Endothelial cell of umbilical vein (primary cell): ENCODE measurements at regions not wholly inside any gene's neighbourhood (a gene's known extent, or its start where the extent isn't known, plus 50 kb on each side); places are given as distances from the start of the nearest gene placed in this dataset.

Experiments used
- BruUV-seq: library from RNA; stranded (reverse); fragments of 400-500 nt; replicated peaks from 2 replicates; lab custom pipeline; 2021; lab: Mats Ljungman, UMichigan
- CTCF ChIA-PET: fragments of 300-600, 350-600 bp; sonication (Branson Sonifier 250); formaldehyde crosslinking; loops from one replicate; lab custom pipeline; 2021; ENCODE audit warnings: antibody characterized with exemption, inconsistent platforms; lab: Charles Lee
- POLR2A ChIA-PET: fragments of 300-600, 350-600 bp; sonication (Branson Sonifier 250); formaldehyde crosslinking; loops from one replicate; lab custom pipeline; 2021; ENCODE audit warnings: antibody characterized with exemption, inconsistent platforms; lab: Charles Lee
- DNase-seq: peaks from one replicate; pipeline ENCODE4 v3.0.0-alpha.2; 2011; ENCODE audit warnings: low read depth, low spot score
- FAIRE-seq: peaks from 2 replicates; lab custom pipeline; 2011; peaks lifted over from hg19 to GRCh38; lab: Jason Lieb, UNC
- H2AFZ ChIP-seq: 2 replicates; pipeline ENCODE4 v1.6.0; 2012; ENCODE audit warnings: low read depth, low read length, control low read depth, inconsistent platforms
- H3K27ac ChIP-seq: 2 replicates; pipeline ENCODE4 v1.5.1; 2011; ENCODE audit warnings: low read depth, mild to moderate bottlenecking, control low read depth, low read length, moderate library complexity; ENCODE audit not compliant: insufficient read depth
- H3K27me3 ChIP-seq, 2 experiments: 2 replicates each; pipeline versions ENCODE4 v1.6.0 to v1.6.1; 2011; ENCODE audit warnings: low read length in 2 of 2, mixed read lengths in 1 of 2; ENCODE audit not compliant: control insufficient read depth in 2 of 2, insufficient read depth in 2 of 2
- H3K36me3 ChIP-seq, 2 experiments: 2 replicates in 1 of 2; 3 replicates in 1 of 2; pipeline ENCODE4 v1.5.1; 2011; ENCODE audit warnings: low read length in 2 of 2, mild to moderate bottlenecking in 1 of 2, moderate library complexity in 1 of 2; ENCODE audit not compliant: control insufficient read depth in 2 of 2, insufficient read depth in 2 of 2; ENCODE audit errors: extremely low read depth in 1 of 2
- H3K4me1 ChIP-seq: 3 replicates; pipeline ENCODE4 v1.5.1; 2011; ENCODE audit warnings: mild to moderate bottlenecking, low read length; ENCODE audit not compliant: control insufficient read depth, insufficient read depth; ENCODE audit errors: extremely low read depth
- H3K4me2 ChIP-seq: 2 replicates; pipeline ENCODE4 v1.6.1; 2011; ENCODE audit warnings: low read length, control low read depth, mixed read lengths; ENCODE audit not compliant: insufficient read depth
- H3K4me3 ChIP-seq, 3 experiments: fragments of 200-600 bp in 1 of 3; sonication (generic), shearing (Covaris generic) in 1 of 3; replicated peaks in 1 of 3; 2 replicates each; pipeline ENCODE4 v1.5.1; 2011 to 2016; ENCODE audit warnings: control low read depth in 3 of 3, low read length in 3 of 3, mild to moderate bottlenecking in 2 of 3, inconsistent platforms in 1 of 3, low read depth in 1 of 3, moderate library complexity in 1 of 3; ENCODE audit not compliant: insufficient read depth in 1 of 3
- H3K79me2 ChIP-seq: 2 replicates; pipeline ENCODE4 v1.6.0; 2012; ENCODE audit warnings: low read length, inconsistent platforms; ENCODE audit not compliant: control insufficient read depth, insufficient read depth
- H3K9ac ChIP-seq: replicated peaks from 2 replicates; pipeline ENCODE3; 2011; ENCODE audit warnings: low read length, control low read depth; ENCODE audit not compliant: insufficient read depth; ENCODE audit errors: extremely low read depth
- H3K9me1 ChIP-seq: replicated peaks from 3 replicates; pipeline ENCODE4 v1.6.0; 2011; ENCODE audit warnings: mild to moderate bottlenecking, low read length; ENCODE audit not compliant: control insufficient read depth, insufficient read depth; ENCODE audit errors: extremely low read depth
- H3K9me3 ChIP-seq: replicated peaks from 2 replicates; pipeline ENCODE4 v1.5.1; 2012; ENCODE audit warnings: low read length, inconsistent platforms; ENCODE audit not compliant: control insufficient read depth, insufficient read depth
- H4K20me1 ChIP-seq: replicated peaks from 2 replicates; pipeline ENCODE3; 2011; ENCODE audit warnings: mild to moderate bottlenecking, low read length; ENCODE audit not compliant: control insufficient read depth, insufficient read depth; ENCODE audit errors: extremely low read depth
- CTCF ChIP-seq, 2 donors: IDR thresholded peaks; 1 replicate in 1 of 2; 2 replicates in 1 of 2; pipeline ENCODE4 v1.5.1; 2011; ENCODE audit warnings: low read length in 2 of 2, mild to moderate bottlenecking in 2 of 2, moderate library complexity in 2 of 2, control low read depth in 1 of 2, inconsistent platforms in 1 of 2, low read depth in 1 of 2; ENCODE audit not compliant: insufficient read depth in 1 of 2; ENCODE audit errors: extremely low read depth in 1 of 2
- EZH2 ChIP-seq: IDR thresholded peaks from 2 replicates; pipeline ENCODE4 v1.6.1; 2012; ENCODE audit warnings: borderline replicate concordance, low read depth, mild to moderate bottlenecking, moderate library complexity, low read length, inconsistent platforms; ENCODE audit not compliant: severe bottlenecking
- GATA2 ChIP-seq: IDR thresholded peaks from 2 replicates; pipeline ENCODE4 v1.7.0; 2011; ENCODE audit warnings: low read depth, mild to moderate bottlenecking, moderate library complexity, mixed read lengths, low read length; ENCODE audit not compliant: insufficient read length, insufficient read depth
- JUN ChIP-seq: IDR thresholded peaks from 2 replicates; pipeline ENCODE4 v1.6.1; 2011; ENCODE audit warnings: borderline replicate concordance, low read depth; ENCODE audit not compliant: insufficient read length, insufficient read depth
- MYC ChIP-seq: IDR thresholded peaks from one replicate; pipeline ENCODE4 v1.6.1; 2011; ENCODE audit warnings: mild to moderate bottlenecking, low read depth, low read length
- POLR2AphosphoS5 ChIP-seq: IDR thresholded peaks from 2 replicates; pipeline ENCODE4 v1.6.1; 2012; ENCODE audit warnings: low read depth, mild to moderate bottlenecking, control low read depth, low read length, moderate library complexity; ENCODE audit not compliant: insufficient read depth
- dilution Hi-C: fragments of 300-500 bp; cut with MboI; formaldehyde crosslinking; loops from one replicate; pipeline ENCODE4 v1.15.0; 2019; ENCODE audit warnings: low sequenced_read_pairs; ENCODE audit not compliant: extremely low pct_ligation_motif_present
- intact Hi-C: fragments of 100-400 bp; cut with micrococcal nuclease; formaldehyde crosslinking; loops from one replicate; pipeline ENCODE4 v1.10.0; 2022
- TF ChIP-seq, protein P1 (sequence below): IDR thresholded peaks from 2 replicates; pipeline ENCODE4 v1.6.1; 2011; ENCODE audit not compliant: insufficient read depth, insufficient read length

- intact Hi-C loops: no loop called here
- dilution Hi-C loops: no loop called here
- H3K4me1 ChIP-seq: no peaks in the 10 kb centered on the region
- no peak overlapping the region for H2AFZ ChIP-seq
- no TSS peak for BruUV-seq
- no peaks in the 10 kb centered on the region for H4K20me1 ChIP-seq
- no peaks in the 10 kb centered on the region for H3K9me1 ChIP-seq
- no peak overlapping the region for H3K9ac ChIP-seq
- DNase-seq (no peak), FAIRE-seq (no peak)
- no peak overlapping the region for H3K4me2 ChIP-seq
- ChIA-PET POLR2A (no interaction called here), CTCF (no interaction called here)
- H3K27ac ChIP-seq: no peak overlapping the region
- no peak overlapping the region for H3K4me3 ChIP-seq
- peaks cover 2% of the 10 kb centered on the region for H3K9me3 ChIP-seq
- TF ChIP-seq CTCF (IDR thresholded peaks at IDR 0.05; ENCODE audit: extremely low read depth in 1 of 2, insufficient read depth in 1 of 2, low read depth in 1 of 2, low read length in 2 of 2) (no peak), EZH2 (no peak), MYC (no peak), GATA2 (no peak), POLR2AphosphoS5 (no peak), JUN (no peak)
- TF ChIP-seq, protein P1, sequence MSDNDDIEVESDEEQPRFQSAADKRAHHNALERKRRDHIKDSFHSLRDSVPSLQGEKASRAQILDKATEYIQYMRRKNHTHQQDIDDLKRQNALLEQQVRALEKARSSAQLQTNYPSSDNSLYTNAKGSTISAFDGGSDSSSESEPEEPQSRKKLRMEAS: no peak
- no peaks in the 10 kb centered on the region for H3K79me2 ChIP-seq
- no peaks in the 10 kb centered on the region for H3K36me3 ChIP-seq
- H3K27me3 ChIP-seq: no peaks in the 10 kb centered on the region
Observed at GRCh38 chr20:56839786-56840185, 210.7 kb downstream of the TFAP2C start.
